HEK293T (cell line): ENCODE measurements at regions not wholly inside any gene's neighbourhood (a gene's known extent, or its start where the extent isn't known, plus 50 kb on each side); places are given as distances from the start of the nearest gene placed in this dataset.

Experiments used
- ARNT ChIP-seq: fragments of 450-650 bp; IDR thresholded peaks from 2 replicates; pipeline ENCODE4 v1.6.1; 2017; ENCODE audit warnings: mild to moderate bottlenecking
- BHLHE40 ChIP-seq: fragments of 450-650 bp; IDR thresholded peaks from 2 replicates; pipeline ENCODE4 v1.6.1; 2016; ENCODE audit warnings: mild to moderate bottlenecking, moderate library complexity, borderline replicate concordance
- CTBP1 ChIP-seq: fragments of 450-650 bp; IDR thresholded peaks from 2 replicates; pipeline ENCODE4 v1.6.1; 2016; ENCODE audit warnings: borderline replicate concordance
- ELF4 ChIP-seq: fragments of 450-650 bp; IDR thresholded peaks from 2 replicates; pipeline ENCODE4 v1.6.1; 2017; ENCODE audit warnings: antibody characterized with exemption
- FOXK2 ChIP-seq: fragments of 450-650 bp; IDR thresholded peaks from 2 replicates; pipeline ENCODE4 v1.6.1; 2016; ENCODE audit warnings: mild to moderate bottlenecking
- FOXM1 ChIP-seq: fragments of 450-650 bp; IDR thresholded peaks from 2 replicates; pipeline ENCODE4 v1.6.1; 2017; ENCODE audit warnings: mild to moderate bottlenecking, borderline replicate concordance
- HDGF ChIP-seq: fragments of 450-650 bp; IDR thresholded peaks from 2 replicates; pipeline ENCODE4 v1.6.1; 2017; ENCODE audit warnings: antibody characterized with exemption, borderline replicate concordance
- L3MBTL2 ChIP-seq: fragments of 450-650 bp; conservative IDR thresholded peaks from 2 replicates; pipeline ENCODE4 v1.6.1; 2016; ENCODE audit warnings: mild to moderate bottlenecking
- NFRKB ChIP-seq: fragments of 450-650 bp; IDR thresholded peaks from 2 replicates; pipeline ENCODE4 v1.6.1; 2016; ENCODE audit warnings: mild to moderate bottlenecking, moderate library complexity
- PKNOX1 ChIP-seq: fragments of 450-650 bp; IDR thresholded peaks from 2 replicates; pipeline ENCODE4 v1.6.1; 2016
- SP1 ChIP-seq: fragments of 450-650 bp; IDR thresholded peaks from 2 replicates; pipeline ENCODE4 v1.6.1; 2017
- SUZ12 ChIP-seq: fragments of 450-650 bp; IDR thresholded peaks from 2 replicates; pipeline ENCODE4 v1.6.1; 2016; ENCODE audit warnings: mild to moderate bottlenecking
- TARDBP ChIP-seq: fragments of 450-650 bp; IDR thresholded peaks from 2 replicates; pipeline ENCODE4 v1.6.1; 2016
- ZNF384 ChIP-seq: fragments of 450-650 bp; IDR thresholded peaks from 2 replicates; pipeline ENCODE4 v1.6.1; 2016

GRCh38 chr14:98374136-98374535, 897.9 kb downstream of the BCL11B start:
- TF ChIP-seq NFRKB, result no peak
- TF ChIP-seq TARDBP, result no peak
- no peak for TF ChIP-seq SP1
- TF ChIP-seq ARNT, result no peak
- TF ChIP-seq PKNOX1, result no peak
- no peak for TF ChIP-seq CTBP1
- no peak for TF ChIP-seq BHLHE40
- no peak for TF ChIP-seq SUZ12
- no peak for TF ChIP-seq L3MBTL2
- no peak for TF ChIP-seq FOXM1
- TF ChIP-seq ZNF384, result no peak
- no peak for TF ChIP-seq ELF4
- no peak for TF ChIP-seq FOXK2
- TF ChIP-seq HDGF, result no peak
